ENCODE measurements at regions not wholly inside any gene's neighbourhood (a gene's known extent, or its start where the extent isn't known, plus 50 kb on each side); places are given as distances from the start of the nearest gene placed in this dataset.
"Not testable (repeated sequence)": the region's sequence is repeated elsewhere in the genome, so short reads cannot be mapped to it uniquely, and the experiment has no call there.

GRCh38 chr4:13763707-13764106, 136.2 kb upstream of the BOD1L1 start:
- DNase-seq, result no peak

- no peak for DNase-seq
These were observed 138.0 kb upstream of the BOD1L1 start for GRCh38 chr4:13765539-13765938.

- no peak for DNase-seq
These were observed 139.4 kb upstream of the BOD1L1 start for GRCh38 chr4:13766761-13767540.

- DNase-seq, result no peak
These were observed 149.8 kb upstream of the BOD1L1 start for GRCh38 chr4:13777341-13777740.

- no peak for DNase-seq
These were observed 150.8 kb upstream of the BOD1L1 start for GRCh38 chr4:13778367-13778766.

GRCh38 chr4:13782231-13782630, 154.7 kb upstream of the BOD1L1 start:
- DNase-seq, result no peak

- DNase-seq, result no peak
These were observed 156.4 kb upstream of the BOD1L1 start for GRCh38 chr4:13783800-13784411.

- DNase-seq, result no peak
These were observed 165.6 kb upstream of the BOD1L1 start for GRCh38 chr4:13793020-13793710.

- DNase-seq, result no peak
These were observed 167.5 kb upstream of the BOD1L1 start for GRCh38 chr4:13794819-13795565.

GRCh38 chr4:13797061-13797460, 169.5 kb upstream of the BOD1L1 start:
- no peak for DNase-seq

- DNase-seq, result no peak
These were observed 187.7 kb upstream of the BOD1L1 start for GRCh38 chr4:13815231-13815630.

- DNase-seq, result no peak
These were observed 188.9 kb upstream of the BOD1L1 start for GRCh38 chr4:13816472-13816871.

GRCh38 chr4:13821522-13821921, 194.0 kb upstream of the BOD1L1 start:
- DNase-seq, result no peak

- DNase-seq, result not testable (repeated sequence)
These were observed 198.3 kb upstream of the BOD1L1 start for GRCh38 chr4:13825822-13826221.

- no peak for DNase-seq
These were observed 201.9 kb upstream of the BOD1L1 start for GRCh38 chr4:13829457-13829856.

GRCh38 chr4:13830449-13830848, 202.9 kb upstream of the BOD1L1 start:
- DNase-seq, result no peak

GRCh38 chr4:13833171-13833804, 205.8 kb upstream of the BOD1L1 start:
- DNase-seq, result no peak

GRCh38 chr4:13836946-13837912, 209.7 kb upstream of the BOD1L1 start:
- no peak for DNase-seq

GRCh38 chr4:13840502-13841190, 213.1 kb upstream of the BOD1L1 start:
- no peak for DNase-seq

- no peak for DNase-seq
These were observed 217.2 kb upstream of the BOD1L1 start for GRCh38 chr4:13844740-13845139.

- no peak for DNase-seq
These were observed 222.3 kb upstream of the BOD1L1 start for GRCh38 chr4:13849778-13850177.
